ENCODE measurements at regions not wholly inside any gene's neighbourhood (a gene's known extent, or its start where the extent isn't known, plus 50 kb on each side); places are given as distances from the start of the nearest gene placed in this dataset.

DNA sequence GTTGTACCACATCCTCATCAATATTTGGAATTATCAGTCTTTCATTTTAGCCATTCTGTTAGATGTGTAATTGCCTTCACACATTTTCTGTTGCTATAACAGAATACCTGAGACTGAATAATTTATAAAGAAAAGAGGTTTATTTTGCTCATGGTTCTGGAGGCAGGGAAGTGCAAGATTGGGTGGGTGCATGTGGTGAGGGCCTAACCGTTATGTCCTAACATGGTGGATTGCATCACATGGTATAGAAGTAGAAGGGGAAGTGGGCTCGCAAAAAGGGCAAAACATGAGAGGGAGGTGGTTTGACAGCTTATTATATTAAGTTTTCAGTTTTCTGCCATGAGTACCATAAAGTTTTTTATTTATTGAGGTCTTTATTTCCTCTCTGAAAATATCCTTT, 452.0 kb downstream of the ARL4A start:
- DNase-seq = no peak

DNA sequence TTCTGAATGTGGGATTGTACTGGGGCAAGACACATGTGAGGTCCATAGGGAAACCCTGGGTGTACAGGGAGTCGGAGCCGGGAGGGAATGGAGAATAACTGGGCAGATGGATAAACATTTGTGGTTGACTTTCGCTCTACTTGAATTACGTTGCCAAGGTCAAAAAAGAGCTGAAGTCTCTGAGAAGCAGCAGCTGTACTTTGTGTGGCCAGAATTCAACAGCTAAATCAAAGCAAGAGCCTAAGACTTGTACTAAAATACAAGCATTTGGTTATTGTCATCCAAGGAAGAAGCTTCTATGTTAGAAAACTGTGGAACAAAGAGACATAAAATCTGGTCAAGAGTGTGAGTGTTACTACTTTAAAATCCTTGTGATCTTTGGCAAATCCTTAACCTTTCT, 457.2 kb downstream of the ARL4A start:
- DNase-seq = peak; percentile 30

DNA sequence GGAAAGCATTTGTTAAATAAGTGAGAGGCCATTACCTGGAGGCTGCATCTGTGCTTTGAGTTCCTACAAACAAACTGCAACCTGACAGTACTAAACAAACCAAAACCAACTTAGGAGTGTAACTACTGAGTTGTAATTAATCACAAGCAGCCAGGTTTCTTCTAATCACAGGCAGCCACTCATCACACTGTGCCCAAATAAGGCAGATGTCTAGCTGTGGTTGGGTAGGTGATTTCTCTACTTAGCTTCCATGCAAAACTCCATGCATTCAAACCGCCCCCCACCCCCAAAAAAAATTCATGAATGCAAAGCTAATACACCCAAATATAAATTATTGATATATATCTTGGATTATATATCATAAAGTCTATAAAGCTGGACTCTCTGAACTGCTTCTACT, 461.1 kb downstream of the ARL4A start:
- no peak for DNase-seq

DNA sequence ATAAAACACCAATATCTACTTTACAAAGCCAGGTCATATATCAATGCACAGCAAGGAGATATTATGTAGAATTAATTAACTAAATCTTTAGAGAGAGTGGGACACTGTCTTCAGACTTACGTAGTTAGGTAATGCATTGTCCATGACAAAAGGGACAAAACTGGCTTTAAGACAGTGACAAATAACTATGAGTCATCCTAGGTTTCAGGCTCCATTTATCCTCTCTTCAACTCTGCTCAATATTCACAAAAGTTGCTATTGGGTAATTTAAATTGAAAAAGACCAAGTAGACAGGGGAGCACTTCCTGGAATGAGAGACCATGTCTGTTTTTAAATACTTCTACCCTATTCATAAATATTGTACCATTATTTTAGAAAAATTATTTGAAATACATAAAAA, 464.5 kb downstream of the ARL4A start:
- DNase-seq = no peak

DNA sequence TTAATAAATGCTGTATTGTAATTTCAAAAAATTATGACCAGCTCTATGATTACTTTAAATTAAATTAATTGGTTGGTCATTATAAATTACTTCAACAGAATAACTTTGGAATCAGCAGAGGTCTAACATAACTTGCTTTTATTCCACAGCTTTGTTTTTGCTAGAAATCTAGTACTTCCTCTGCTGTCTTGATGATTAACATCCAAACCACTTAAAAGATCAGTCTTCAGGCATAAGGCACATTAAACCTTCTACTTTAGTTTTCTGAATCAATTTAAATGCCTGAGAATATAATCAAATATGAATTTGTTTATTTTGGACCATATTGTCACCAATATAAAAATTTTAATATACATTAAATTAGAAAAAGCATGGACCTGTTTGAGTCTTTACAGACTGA, 465.3 kb downstream of the ARL4A start:
- DNase-seq = no peak

DNA sequence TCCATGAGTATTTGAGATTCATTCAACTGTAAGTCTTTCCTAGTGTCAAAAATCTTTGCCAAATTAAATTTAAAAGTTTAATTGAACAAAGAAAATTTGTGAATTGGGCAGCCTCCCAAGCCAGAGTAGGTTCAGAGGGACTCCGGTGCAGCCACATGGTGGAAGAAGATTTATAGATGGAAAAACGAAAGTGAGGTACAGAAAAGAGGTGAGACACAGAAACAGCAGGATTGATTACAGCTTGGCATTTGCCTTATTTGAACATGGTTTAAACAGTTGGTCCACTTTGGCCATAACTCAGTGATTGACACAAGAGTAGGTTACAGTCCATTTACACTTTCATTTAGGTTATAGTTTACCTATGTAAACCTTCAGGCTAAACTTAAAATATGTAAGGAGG, 465.8 kb downstream of the ARL4A start:
- DNase-seq = no peak

DNA sequence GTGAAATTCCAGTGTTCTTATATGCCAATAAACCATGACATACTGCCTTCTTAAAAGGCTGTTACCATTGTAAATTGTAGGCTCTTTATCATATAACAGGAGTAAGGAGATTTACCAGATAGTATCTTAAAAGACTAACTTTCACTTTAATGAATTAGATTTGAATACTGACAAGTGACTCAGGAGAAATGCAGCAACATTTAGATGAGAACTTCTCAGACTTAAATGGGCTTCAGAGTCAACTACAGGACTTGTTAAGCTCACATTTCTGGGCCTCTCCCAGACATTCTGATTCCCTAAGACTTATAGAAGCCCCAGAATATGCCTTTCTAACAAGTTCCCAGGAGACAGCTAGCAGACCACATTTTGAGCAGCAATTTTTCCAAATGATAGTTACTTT, 466.3 kb downstream of the ARL4A start:
- no peak for DNase-seq

DNA sequence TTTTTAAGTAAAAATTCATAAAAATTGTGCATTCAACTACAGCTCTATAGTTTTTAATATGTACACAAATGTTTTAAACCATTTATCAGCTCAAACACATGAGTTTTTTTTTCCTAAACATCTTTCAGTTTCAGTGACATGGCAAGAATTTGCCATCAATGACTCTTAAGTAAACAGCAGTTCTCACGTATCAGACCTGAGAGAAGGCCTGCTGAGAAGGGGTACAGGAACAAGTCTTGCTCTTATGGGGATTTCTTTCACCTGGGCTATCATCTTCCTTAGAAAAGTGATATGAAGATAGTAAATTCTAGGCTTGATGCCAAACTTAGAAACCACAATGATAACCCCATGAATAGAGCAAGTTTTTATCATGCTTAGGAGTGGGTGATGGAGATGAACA, 467.8 kb downstream of the ARL4A start:
- no peak for DNase-seq

DNA sequence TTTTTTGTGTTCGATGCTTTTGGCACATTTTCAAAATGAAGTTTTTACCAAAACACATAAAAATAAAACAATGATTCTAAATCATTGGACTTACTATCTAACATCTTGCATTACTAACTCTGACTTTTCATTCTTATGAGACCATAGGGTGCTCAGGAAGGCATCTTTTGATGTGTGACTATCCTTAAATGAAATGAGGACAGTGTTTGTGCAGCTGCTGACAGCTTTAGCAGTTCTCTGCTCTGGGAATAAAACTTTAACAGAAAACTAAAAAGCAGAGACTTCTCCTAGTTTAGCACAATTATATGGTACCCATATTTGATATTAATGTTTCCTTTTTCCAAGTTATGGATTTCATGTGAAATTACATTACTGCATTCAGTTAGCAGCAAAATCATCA, 471.6 kb downstream of the ARL4A start:
- DNase-seq = no peak

DNA sequence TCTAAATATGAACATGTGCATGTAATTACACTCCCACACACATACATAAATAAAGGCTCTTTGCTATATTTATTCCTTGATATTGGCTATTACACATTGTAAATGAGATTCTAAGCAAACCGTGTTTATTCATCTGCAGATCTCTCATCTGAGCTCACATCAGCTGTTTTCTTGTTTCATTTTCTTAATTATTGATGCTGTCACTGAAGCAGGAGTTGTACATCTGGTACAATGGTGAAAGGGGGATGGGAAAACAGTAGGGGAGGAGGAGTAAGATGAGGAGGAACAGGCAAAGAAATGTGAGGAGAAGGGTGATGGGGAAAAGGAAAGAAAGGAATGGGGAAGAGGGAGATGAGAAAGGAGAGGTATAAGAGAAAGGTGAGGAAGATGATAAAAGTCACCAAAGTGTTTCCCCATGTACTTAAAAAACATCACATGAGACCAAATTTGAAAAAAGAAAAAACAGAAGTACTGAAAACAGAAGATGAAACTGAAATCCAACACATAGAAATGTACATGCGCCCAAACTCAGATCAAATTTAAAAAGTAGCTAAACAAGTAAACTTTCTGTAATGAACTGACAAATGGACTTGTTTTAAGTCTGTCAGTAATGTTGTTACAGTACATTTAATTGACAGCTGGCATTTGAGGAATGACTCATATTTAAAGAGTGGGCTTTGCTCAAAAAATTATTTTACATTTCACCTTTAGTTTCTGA, 472.2 kb downstream of the ARL4A start:
- no peak for DNase-seq

DNA sequence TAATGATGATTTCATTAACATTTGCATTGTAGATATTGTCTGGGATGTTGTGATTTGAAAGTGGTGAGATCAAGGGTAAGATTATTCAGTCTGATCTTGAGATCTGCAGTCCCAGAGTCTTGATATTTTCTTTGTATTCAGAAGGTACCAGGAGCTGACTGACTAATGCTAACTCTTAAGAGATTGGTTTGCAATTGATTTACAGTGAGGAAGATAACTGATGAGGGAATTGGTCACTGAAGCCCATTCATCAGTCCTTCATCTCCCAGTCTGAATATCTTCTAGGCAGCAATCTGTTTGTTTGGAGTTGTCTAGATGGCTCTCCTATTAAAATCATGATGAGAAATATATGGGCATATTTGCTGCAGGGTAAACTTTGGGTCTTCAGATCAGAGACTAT, 473.7 kb downstream of the ARL4A start:
- no peak for DNase-seq

DNA sequence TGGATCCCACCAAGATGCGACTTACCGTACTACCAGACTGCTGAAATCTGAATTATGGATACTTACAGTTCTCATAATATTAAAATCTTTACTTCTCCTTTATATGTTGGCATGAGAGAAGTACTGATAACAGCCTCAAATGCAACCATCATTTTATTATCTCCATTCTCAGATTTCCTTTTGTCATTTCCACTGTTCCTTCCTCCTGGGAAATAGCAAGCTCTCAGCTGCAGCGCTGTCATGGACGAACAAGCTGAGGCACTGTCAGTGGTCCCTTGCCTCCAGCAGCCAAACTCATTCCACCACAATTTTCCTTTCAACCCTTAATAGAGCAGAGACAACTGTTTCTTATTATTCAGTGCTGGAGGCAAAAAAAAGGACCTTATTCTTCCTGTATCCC, 478.4 kb downstream of the ARL4A start:
- no peak for DNase-seq

DNA sequence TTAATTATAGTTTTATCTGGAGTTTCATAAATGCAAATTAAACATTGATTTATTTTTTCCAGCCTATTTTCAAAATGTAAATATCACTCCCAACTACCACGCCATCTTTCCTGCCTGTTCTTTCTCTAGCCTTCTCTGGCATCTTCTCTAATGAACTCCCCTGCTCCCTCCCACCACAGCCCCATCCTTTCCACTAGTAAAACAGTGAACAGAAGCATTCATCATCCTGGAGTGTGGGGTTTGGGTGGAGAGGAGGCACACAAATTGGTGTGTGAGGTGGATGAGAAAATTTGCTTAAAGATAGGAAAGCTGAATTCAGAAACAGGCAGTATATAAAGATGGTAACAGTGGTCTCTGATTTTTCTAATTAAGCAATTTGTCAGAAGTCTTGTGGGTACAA, 479.4 kb downstream of the ARL4A start:
- DNase-seq = no peak

DNA sequence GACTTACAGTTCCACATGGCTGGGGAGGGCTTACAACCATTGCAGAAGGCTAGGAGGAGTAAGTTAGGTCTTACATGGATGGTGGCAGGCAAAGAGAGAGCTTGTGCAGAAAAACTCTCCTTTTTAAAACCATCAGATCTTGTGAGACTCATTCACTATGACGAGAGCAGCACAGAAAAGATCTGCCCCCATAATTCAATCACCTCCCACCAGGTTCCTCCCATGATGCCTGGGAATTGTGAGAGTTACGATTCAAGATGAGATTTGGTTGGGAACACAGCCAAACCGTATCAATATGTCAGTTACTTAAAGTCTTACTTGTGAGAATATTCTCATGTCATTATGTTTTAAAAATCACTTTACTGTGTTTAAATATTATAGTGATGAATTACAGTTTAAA, 481.9 kb downstream of the ARL4A start:
- DNase-seq = no peak

DNA sequence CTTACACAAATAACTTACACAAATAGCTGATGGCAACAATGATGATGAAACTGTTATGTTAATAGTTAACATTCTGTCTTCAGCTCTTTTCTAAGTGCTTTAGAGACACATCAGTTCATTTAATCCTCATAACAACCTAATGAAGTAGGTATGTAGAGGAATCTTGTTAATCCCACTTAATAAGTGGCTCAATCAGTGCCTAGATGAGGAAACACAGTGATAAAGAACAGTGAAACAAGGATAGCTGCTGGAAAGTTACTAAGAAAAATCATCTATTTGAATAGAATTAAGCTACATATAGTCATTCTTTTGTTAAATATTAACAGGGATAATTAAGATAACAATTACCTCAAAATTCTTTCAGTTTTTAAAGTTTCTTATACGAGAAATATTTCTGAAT, 487.6 kb downstream of the ARL4A start:
- no peak for DNase-seq

DNA sequence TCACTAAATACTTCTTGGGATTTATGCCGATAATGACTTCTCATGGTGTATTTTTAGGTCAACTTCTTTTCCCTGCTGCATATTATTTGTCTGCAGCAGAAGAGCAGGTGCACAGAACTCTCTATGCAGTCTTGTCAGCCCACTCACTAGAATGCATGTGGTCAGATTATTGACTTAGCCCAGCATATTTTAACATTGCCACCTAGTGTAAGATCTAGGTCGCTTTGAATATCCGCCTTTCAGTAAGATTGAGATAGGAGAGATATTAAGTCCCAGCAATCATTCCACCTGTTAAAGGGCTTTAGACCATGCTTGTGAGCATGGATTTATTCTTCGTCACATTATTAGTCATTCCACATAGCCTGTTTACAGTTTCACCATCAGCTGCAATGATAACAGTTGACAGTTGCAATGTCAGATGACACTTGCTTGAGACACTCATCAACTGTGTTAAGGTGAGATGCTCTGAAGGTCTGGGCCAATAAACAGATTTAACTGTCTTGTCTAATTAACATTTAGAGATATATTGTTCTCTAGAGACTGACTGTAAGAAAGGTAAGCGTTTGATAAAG, 491.7 kb downstream of the ARL4A start:
- no peak for DNase-seq

DNA sequence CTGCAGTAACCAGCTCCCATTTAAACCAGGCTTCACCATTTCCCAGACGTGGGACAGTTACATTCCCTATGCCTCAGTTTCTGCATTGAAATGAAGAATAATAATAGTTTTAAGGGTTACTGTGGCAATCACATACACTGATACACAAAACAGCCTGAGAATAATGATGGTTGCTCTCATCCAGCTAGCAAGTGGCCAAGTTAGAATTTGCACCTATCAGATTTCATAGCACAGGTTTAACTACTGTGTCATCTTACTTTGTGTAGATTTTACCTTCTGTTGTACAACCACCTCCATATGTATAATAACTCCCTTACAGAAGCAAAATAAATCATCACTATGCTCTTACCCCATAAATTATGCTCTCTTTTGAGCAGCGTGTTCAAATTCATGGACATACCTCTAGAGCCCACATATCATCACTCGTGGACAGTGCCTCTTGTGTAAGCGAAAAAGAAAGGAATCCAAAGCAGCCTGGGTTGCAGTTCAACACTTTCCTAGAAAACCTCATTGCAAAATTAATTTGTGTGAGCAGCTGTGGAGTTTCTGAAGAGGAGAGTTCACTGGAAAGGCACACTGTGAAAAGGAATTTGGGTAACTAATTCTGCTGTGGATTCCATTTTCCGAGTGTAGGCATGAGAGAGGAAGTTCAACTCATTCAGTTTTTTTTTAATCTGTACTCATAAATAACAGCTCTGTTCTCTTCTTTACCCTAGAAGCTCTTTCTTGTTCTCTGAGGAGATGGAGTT, 492.5 kb downstream of the ARL4A start:
- DNase-seq = no peak

DNA sequence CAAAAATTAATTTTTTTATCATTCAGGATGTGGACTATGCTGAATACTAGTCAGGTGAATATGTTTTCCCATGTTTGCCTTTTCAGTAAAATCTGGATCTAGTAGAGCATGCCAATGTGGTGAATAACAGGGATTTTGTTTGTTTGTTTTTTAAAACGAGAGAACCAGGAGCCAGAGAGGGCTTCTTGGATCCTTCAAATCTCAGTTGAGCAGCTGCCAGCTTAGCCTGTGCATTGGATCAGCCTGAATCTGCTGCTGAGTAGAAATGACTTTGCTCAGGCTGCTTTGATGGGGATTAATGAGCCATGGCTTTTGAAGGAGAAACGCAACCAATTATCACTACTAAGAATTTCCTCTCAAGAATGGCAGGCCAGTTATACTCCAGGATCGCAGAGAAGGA, 493.8 kb downstream of the ARL4A start:
- no peak for DNase-seq

DNA sequence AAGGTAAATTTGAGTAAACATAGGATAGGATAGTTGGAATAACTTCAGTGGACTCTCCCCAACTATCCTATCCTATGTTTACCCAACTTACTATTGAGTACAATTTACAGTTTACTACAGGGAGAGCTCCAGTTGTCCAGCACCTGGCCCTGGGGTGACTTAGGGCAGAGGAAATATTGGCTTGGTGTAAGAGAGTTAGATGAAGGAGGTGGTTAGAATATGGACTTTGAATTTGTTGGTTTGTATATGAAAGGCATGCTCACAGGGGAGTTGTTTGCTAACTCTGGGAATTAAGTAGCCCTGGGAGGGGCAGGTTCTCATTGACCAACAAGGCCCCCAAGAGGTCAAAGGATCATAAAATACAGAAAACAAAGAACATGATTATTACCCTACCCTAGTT, 497.7 kb downstream of the ARL4A start:
- no peak for DNase-seq

DNA sequence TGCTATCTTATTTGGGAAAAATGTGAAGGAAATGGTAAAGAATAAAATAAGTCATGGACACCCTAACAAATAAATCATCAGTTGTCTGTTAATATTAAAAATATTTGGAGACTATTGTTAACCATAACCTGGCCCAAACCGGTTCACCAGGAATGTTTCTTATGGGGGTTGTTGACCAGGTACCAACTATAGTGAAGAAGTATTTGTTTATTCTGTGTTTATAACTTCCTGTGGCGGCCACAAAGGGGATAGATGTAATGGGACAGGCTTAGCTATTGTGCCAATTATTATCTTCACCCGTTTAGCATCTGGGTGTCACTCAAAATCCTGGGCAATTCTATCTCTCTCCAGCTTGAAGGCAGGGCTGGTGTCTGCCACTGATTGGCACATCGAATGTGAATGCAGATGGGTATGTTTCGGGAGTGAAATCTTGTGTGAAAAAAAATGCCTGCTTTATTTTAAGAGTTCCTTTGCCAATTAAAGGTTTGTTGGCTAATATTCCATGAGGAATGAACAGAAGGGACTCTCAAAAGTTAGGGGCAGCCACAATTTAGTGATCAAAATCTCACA, 500.9 kb downstream of the ARL4A start:
- DNase-seq = no peak

DNA sequence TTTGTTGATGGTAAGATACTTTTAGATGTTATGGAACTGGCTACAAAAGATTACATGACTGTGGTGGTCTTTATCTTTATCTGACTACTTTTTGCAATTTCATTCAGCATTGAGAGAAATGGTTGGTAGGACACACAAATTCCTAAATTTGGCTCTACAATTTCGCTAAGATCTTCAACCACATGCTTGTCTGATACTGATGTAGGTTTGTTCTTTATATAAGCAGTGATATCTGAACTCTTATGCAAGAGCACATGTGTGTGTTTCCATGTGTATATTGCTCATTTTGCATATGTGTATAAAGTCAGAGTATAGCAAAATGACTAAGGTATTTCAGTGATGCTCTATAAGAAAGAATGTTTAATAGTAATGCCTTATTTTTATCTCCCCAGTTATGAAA, 501.5 kb downstream of the ARL4A start:
- no peak for DNase-seq

DNA sequence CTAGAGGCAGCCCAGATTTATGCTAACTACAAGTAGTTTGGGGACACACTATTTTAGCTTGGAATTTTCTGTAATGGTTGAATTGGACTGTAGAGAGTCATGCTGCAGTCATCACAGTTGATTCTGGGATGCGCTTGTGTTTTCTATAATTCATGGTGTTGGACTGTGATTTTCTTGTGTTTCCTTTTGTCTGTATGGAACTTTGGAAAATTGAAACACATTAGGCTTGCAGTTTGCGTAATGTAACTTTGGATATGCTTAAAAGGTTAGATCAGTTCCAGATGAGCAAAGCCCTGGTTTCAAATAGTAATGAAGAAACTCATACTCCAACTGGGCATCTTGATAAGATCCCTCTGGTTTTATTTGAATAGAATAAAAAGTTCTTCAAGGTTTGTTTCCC, 502.2 kb downstream of the ARL4A start:
- peak; percentile 49 for DNase-seq

DNA sequence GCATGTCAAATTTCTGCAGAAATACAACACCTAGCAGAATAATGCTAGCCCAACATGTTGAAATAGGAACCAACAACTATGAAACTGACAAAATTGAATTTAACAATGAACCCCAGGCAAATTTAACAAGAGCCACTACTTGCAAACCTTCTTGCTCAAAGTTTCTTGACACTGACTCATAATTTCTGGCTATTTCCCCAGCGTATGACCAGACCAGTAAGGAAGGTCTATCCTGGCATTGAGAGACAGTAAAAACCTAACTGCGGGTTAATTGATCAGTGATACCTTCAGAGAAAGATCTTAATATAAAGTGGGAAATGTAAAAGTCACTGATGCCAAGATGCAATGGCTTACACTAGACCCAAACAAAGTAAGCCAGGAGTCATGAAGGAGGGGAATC, 510.1 kb downstream of the ARL4A start:
- DNase-seq = no peak
